ENCODE measurements at regions not wholly inside any gene's neighbourhood (a gene's known extent, or its start where the extent isn't known, plus 50 kb on each side); places are given as distances from the start of the nearest gene placed in this dataset.

GRCh38 chr2:139872032-139872431, 1091.8 kb upstream of the NXPH2 start:
- TF ChIP-seq CTCF (IDR thresholded peaks at IDR 0.05; ENCODE audit: insufficient read depth, low read depth, low read length): no peak
- no peak overlapping the region for H3K4me3 ChIP-seq (ENCODE audit: low read depth, low read length)
- no peak for DNase-seq (ENCODE audit: low read depth)

GRCh38 chr2:139867601-139868226, 1087.5 kb upstream of the NXPH2 start:
- no peak overlapping the region for H3K4me3 ChIP-seq (ENCODE audit: low read depth, low read length)
- no peak for TF ChIP-seq CTCF (IDR thresholded peaks at IDR 0.05; ENCODE audit: insufficient read depth, low read depth, low read length)
- no peak for DNase-seq (ENCODE audit: low read depth)

GRCh38 chr2:139864821-139865302, 1084.7 kb upstream of the NXPH2 start:
- DNase-seq (ENCODE audit: low read depth): no peak
- H3K4me3 ChIP-seq (ENCODE audit: low read depth, low read length): no peak overlapping the region
- no peak for TF ChIP-seq CTCF (IDR thresholded peaks at IDR 0.05; ENCODE audit: insufficient read depth, low read depth, low read length)

- TF ChIP-seq CTCF (IDR thresholded peaks at IDR 0.05; ENCODE audit: insufficient read depth, low read depth, low read length): no peak
Measured at GRCh38 chr2:139854769-139855483, 1074.7 kb upstream of the NXPH2 start.

GRCh38 chr2:139850254-139850890, 1070.2 kb upstream of the NXPH2 start:
- H3K4me3 ChIP-seq (ENCODE audit: low read depth, low read length): no peak overlapping the region
- TF ChIP-seq CTCF (IDR thresholded peaks at IDR 0.05; ENCODE audit: insufficient read depth, low read depth, low read length): no peak
- DNase-seq (ENCODE audit: low read depth): no peak

More at GRCh38 chr2:139854769-139855483, 1074.7 kb upstream of the NXPH2 start:
- no peak for DNase-seq (ENCODE audit: low read depth)
- H3K4me3 ChIP-seq (ENCODE audit: low read depth, low read length): no peak overlapping the region

GRCh38 chr2:139836769-139837168, 1056.6 kb upstream of the NXPH2 start:
- TF ChIP-seq CTCF (IDR thresholded peaks at IDR 0.05; ENCODE audit: insufficient read depth, low read depth, low read length): no peak
- H3K4me3 ChIP-seq (ENCODE audit: low read depth, low read length): no peak overlapping the region
- DNase-seq (ENCODE audit: low read depth): no peak
